Smooth muscle cell (in vitro differentiated cells): ENCODE measurements at regions not wholly inside any gene's neighbourhood (a gene's known extent, or its start where the extent isn't known, plus 50 kb on each side); places are given as distances from the start of the nearest gene placed in this dataset.

Experiments used
- DNase-seq: peaks from one replicate; lab custom pipeline; 2025; ENCODE audit not compliant: unreplicated experiment; lab: John Stamatoyannopoulos, UW
- H2AFZ ChIP-seq: fragments of 200-600 bp; sonication (generic); 2 replicates; pipeline ENCODE4 v1.6.0; 2016; ENCODE audit warnings: antibody characterized with exemption, low read depth, mild to moderate bottlenecking
- H3F3A ChIP-seq: fragments of 200-600 bp; sonication (generic); 2 replicates; pipeline ENCODE4 v1.6.0; 2017; ENCODE audit warnings: antibody characterized with exemption, low read depth
- H3K27ac ChIP-seq: fragments of 200-600 bp; sonication (generic); 2 replicates; pipeline ENCODE4 v1.5.1; 2016; ENCODE audit warnings: low read depth, mild to moderate bottlenecking
- H3K27me3 ChIP-seq: fragments of 200-600 bp; sonication (generic); 2 replicates; pipeline ENCODE4 v1.6.1; 2016; ENCODE audit warnings: low read depth, mild to moderate bottlenecking
- H3K36me3 ChIP-seq: fragments of 200-600 bp; sonication (generic); 2 replicates; pipeline ENCODE4 v1.5.1; 2016; ENCODE audit warnings: low read depth
- H3K4me1 ChIP-seq: fragments of 200-600 bp; sonication (generic); 2 replicates; pipeline ENCODE4 v1.5.1; 2016; ENCODE audit warnings: low read depth
- H3K4me2 ChIP-seq: fragments of 200-600 bp; sonication (generic); 2 replicates; pipeline ENCODE4 v1.6.0; 2016; ENCODE audit warnings: mild to moderate bottlenecking
- H3K4me3 ChIP-seq: fragments of 200-600 bp; sonication (generic); 2 replicates; pipeline ENCODE4 v1.5.1; 2016; ENCODE audit warnings: mild to moderate bottlenecking
- H3K79me2 ChIP-seq: fragments of 200-600 bp; sonication (generic); 2 replicates; pipeline ENCODE4 v1.6.0; 2016; ENCODE audit warnings: low read depth, mild to moderate bottlenecking
- H3K9ac ChIP-seq: fragments of 200-600 bp; sonication (generic); 2 replicates; pipeline ENCODE4 v1.6.0; 2016; ENCODE audit warnings: low read depth
- H3K9me3 ChIP-seq: fragments of 200-600 bp; sonication (generic); replicated peaks from 2 replicates; pipeline ENCODE4 v1.5.1; 2016; ENCODE audit warnings: low read depth
- H4K20me1 ChIP-seq: fragments of 200-600 bp; sonication (generic); 2 replicates; pipeline ENCODE4 v1.6.0; 2016; ENCODE audit warnings: low read depth
- WGBS: methylation state at CpG from one replicate; pipeline ENCODE4 v1.1.7; 2016; ENCODE audit warnings: low lambda C conversion rate; 5-methylcytosine and 5-hydroxymethylcytosine counted together
- TF ChIP-seq, protein P1 (sequence below): fragments of 200-600 bp; sonication (generic); IDR thresholded peaks from 2 replicates; pipeline ENCODE4 v1.5.1; 2017; ENCODE audit warnings: borderline replicate concordance, mild to moderate bottlenecking, antibody characterized with exemption; ENCODE audit not compliant: insufficient read depth, poor library complexity, severe bottlenecking

DNA sequence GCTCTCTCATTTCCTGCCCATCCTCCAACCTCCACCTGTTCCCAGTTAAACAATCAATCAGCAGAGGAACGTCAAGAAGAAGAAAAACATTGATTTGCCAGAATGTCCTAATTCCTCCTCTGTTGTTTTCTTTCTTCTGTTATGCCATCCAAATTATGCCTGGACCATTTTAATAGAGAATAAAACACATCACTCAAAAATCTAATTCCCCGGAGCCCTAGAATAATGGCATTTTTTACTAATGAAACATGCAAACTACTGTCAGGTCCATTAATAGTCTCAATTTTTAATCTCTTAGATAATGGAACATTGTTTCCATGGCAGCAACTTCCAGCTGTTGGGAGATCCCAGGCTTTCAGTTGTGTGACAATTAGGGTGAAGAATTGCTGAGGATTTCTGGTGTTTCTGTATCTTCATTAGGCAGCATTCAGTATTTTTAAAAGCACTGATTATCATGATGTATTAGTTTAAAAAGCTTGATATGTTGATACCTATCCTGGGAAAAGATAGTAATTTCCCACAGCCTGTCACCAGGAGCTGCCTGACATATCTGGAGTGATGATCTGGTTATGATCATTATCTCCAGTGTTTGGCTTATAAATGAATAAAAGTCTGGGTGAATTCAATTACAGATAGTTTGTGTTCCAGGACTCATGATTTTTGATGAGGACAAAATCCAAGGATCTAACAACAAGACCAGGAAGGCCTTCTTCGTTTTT is 209.8 kb downstream of the TPBG start:
- H3K36me3 ChIP-seq = no peaks in the 10 kb centered on the region
- no peaks in the 10 kb centered on the region for H3K79me2 ChIP-seq
- TF ChIP-seq, protein P1, sequence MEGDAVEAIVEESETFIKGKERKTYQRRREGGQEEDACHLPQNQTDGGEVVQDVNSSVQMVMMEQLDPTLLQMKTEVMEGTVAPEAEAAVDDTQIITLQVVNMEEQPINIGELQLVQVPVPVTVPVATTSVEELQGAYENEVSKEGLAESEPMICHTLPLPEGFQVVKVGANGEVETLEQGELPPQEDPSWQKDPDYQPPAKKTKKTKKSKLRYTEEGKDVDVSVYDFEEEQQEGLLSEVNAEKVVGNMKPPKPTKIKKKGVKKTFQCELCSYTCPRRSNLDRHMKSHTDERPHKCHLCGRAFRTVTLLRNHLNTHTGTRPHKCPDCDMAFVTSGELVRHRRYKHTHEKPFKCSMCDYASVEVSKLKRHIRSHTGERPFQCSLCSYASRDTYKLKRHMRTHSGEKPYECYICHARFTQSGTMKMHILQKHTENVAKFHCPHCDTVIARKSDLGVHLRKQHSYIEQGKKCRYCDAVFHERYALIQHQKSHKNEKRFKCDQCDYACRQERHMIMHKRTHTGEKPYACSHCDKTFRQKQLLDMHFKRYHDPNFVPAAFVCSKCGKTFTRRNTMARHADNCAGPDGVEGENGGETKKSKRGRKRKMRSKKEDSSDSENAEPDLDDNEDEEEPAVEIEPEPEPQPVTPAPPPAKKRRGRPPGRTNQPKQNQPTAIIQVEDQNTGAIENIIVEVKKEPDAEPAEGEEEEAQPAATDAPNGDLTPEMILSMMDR = no peak
- no peak for DNase-seq
- H4K20me1 ChIP-seq = no peaks in the 10 kb centered on the region
- H3K27ac ChIP-seq = no peak overlapping the region
- H3K4me3 ChIP-seq = no peak overlapping the region
- no peak overlapping the region for H3K9ac ChIP-seq
- no peak overlapping the region for H2AFZ ChIP-seq
- H3F3A ChIP-seq = no peaks in the 10 kb centered on the region
- peaks cover 15% of the 10 kb centered on the region for H3K4me1 ChIP-seq
- H3K4me2 ChIP-seq = no peak overlapping the region
- no peaks in the 10 kb centered on the region for H3K27me3 ChIP-seq
- peaks cover 8% of the 10 kb centered on the region for H3K9me3 ChIP-seq
- 82% methylated on average over 3 of the region's 3 CpGs for WGBS

DNA sequence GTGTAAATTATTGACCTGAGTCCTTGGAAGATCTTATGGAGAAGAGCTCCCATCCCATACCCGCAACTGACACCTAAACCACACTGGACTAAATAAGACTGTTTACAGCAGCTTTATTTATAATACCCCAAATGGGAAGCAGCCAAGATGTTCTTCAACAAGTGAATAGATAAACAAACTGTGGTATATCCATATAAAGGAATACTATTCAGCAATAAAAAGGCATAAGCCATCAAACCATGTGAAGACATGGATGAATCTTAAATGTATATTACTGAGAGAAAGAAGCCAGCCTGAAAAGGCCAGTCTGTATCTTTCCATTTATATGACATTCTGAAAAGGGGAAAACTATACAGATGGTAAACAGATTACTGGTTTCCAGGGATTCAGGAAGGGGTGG is 212.7 kb downstream of the TPBG start:
- Histone ChIP-seq H3K36me3 (no peaks in the 10 kb centered on the region), H3K4me3 (no peak overlapping the region), H3K27ac (no peak overlapping the region), H3K4me2 (no peak overlapping the region), H3K9me3 (peaks cover 8% of the 10 kb centered on the region), H3F3A (no peaks in the 10 kb centered on the region), H2AFZ (no peak overlapping the region), H3K27me3 (no peaks in the 10 kb centered on the region), H3K9ac (no peak overlapping the region), H3K79me2 (no peaks in the 10 kb centered on the region), H3K4me1 (peaks cover 10% of the 10 kb centered on the region), H4K20me1 (no peaks in the 10 kb centered on the region)
- no peak for DNase-seq
- TF ChIP-seq, protein P1 = no peak
- WGBS = 96% methylated on average over 1 of the region's 1 CpG

DNA sequence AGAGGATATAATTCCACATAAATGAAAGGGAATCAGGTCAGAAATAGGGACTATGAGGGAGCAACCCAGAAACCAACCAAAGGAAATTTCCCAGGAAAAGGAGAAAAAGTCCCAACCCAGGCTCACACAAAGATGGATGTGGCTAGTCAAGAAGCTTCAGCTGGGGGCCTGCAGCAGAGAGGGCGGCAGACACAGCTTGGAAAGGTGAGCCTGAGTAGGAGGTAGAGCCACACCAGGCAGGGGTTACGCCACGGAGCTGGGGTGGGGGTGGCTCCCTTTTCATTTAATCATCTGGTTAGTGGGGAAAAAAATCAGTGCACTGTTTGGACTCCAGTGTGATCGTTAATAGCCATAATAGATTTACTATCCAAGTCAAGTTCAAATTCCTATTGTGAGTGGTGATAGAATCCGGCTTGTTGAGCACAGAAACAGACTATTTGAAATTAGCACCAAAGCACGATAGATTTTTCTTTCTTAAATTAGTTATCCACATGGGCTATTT is 220.6 kb downstream of the TPBG start:
- H3K27ac ChIP-seq = no peak overlapping the region
- no peak overlapping the region for H2AFZ ChIP-seq
- H3K9ac ChIP-seq = no peak overlapping the region
- H4K20me1 ChIP-seq = no peaks in the 10 kb centered on the region
- no peak overlapping the region for H3K4me2 ChIP-seq
- no peaks in the 10 kb centered on the region for H3F3A ChIP-seq
- WGBS = 91% methylated on average over 6 of the region's 6 CpGs
- TF ChIP-seq, protein P1 = no peak
- no peaks in the 10 kb centered on the region for H3K79me2 ChIP-seq
- H3K9me3 ChIP-seq = no peaks in the 10 kb centered on the region
- no peak for DNase-seq
- no peak overlapping the region for H3K4me3 ChIP-seq
- H3K4me1 ChIP-seq = no peaks in the 10 kb centered on the region
- H3K36me3 ChIP-seq = no peaks in the 10 kb centered on the region
- no peaks in the 10 kb centered on the region for H3K27me3 ChIP-seq

DNA sequence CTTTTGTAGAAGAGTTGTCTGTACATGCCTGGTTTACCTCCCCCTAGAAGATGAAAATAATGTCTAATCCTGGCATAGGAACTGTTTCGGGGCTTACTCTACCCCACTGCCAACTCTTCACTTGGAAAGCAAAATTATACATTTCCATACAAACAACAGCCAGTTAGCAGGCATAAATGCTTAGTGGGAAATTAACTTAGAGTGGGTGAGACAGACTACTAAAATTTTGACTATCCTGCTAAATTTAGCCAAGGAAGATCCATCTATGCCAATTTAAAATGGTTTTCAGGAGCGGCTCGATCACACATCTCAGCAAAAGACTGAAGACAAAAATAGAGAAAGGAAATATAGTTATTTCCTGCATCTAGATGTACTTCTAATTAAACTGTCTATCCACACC is 221.2 kb downstream of the TPBG start:
- no peak overlapping the region for H3K27ac ChIP-seq
- no peak overlapping the region for H3K9ac ChIP-seq
- H3K9me3 ChIP-seq = no peaks in the 10 kb centered on the region
- TF ChIP-seq, protein P1 = no peak
- no peaks in the 10 kb centered on the region for H3K27me3 ChIP-seq
- no peak for DNase-seq
- H2AFZ ChIP-seq = no peak overlapping the region
- H3K4me1 ChIP-seq = no peaks in the 10 kb centered on the region
- H3K36me3 ChIP-seq = no peaks in the 10 kb centered on the region
- no peaks in the 10 kb centered on the region for H4K20me1 ChIP-seq
- no peak overlapping the region for H3K4me2 ChIP-seq
- WGBS = 96% methylated on average over 3 of the region's 3 CpGs
- H3F3A ChIP-seq = no peaks in the 10 kb centered on the region
- H3K79me2 ChIP-seq = no peaks in the 10 kb centered on the region
- no peak overlapping the region for H3K4me3 ChIP-seq
